GM12891 (cell line): ENCODE measurements at regions not wholly inside any gene's neighbourhood (a gene's known extent, or its start where the extent isn't known, plus 50 kb on each side); places are given as distances from the start of the nearest gene placed in this dataset.

ENCODE experiments used
- DNase-seq: peaks from one replicate; pipeline ENCODE4 v3.0.0; 2011; ENCODE audit warnings: low spot score; ENCODE audit not compliant: insufficient read length
- FAIRE-seq: peaks from 2 replicates; lab custom pipeline; 2011; peaks lifted over from hg19 to GRCh38; lab: Jason Lieb, UNC
- PAX5 ChIP-seq: IDR thresholded peaks from 2 replicates; pipeline ENCODE4 v1.6.1; 2011; ENCODE audit warnings: low read length, moderate library complexity, mild to moderate bottlenecking; ENCODE audit not compliant: insufficient read depth, severe bottlenecking
- POLR2A ChIP-seq: IDR thresholded peaks from 2 replicates; pipeline ENCODE4 v1.6.1; 2011; ENCODE audit warnings: low read depth, low read length, control low read depth
- POLR2AphosphoS5 ChIP-seq: IDR thresholded peaks from 2 replicates; pipeline ENCODE4 v1.6.1; 2011; ENCODE audit warnings: low read depth, low read length, control low read depth
- POU2F2 ChIP-seq: IDR thresholded peaks from 2 replicates; pipeline ENCODE4 v1.6.1; 2011; ENCODE audit warnings: low read depth, mild to moderate bottlenecking, control low read depth, low read length, moderate library complexity
- SPI1 ChIP-seq: IDR thresholded peaks from 2 replicates; pipeline ENCODE4 v1.6.1; 2011; ENCODE audit warnings: low read depth, low read length, control low read depth
- TAF1 ChIP-seq: IDR thresholded peaks from 2 replicates; pipeline ENCODE4 v1.6.1; 2011; ENCODE audit warnings: low read depth, low read length, control low read depth

GRCh38 chr4:60128888-60129287 lies 1071.2 kb upstream of the ADGRL3 start:
- no peak for DNase-seq
- FAIRE-seq = no peak
- TF ChIP-seq SPI1 = no peak

- FAIRE-seq = no peak
- TF ChIP-seq PAX5 (no peak), POLR2A (no peak), TAF1 (no peak), POLR2AphosphoS5 (no peak), SPI1 (no peak), POU2F2 (no peak)
- no peak for DNase-seq
Measured at GRCh38 chr4:60129740-60130139, 1070.4 kb upstream of the ADGRL3 start.

- FAIRE-seq = no peak
Measured at GRCh38 chr4:60133375-60133774, 1066.8 kb upstream of the ADGRL3 start.

GRCh38 chr4:60134099-60134498 lies 1066.0 kb upstream of the ADGRL3 start:
- DNase-seq (no peak), FAIRE-seq (no peak)
- TF ChIP-seq TAF1 (no peak), POU2F2 (no peak), POLR2A (no peak), PAX5 (no peak), SPI1 (no peak), POLR2AphosphoS5 (no peak)

More at GRCh38 chr4:60133375-60133774, 1066.8 kb upstream of the ADGRL3 start:
- DNase-seq = no peak
- TF ChIP-seq SPI1 = no peak
- no peak for TF ChIP-seq POLR2A
- no peak for TF ChIP-seq POU2F2
- no peak for TF ChIP-seq POLR2AphosphoS5
- no peak for TF ChIP-seq TAF1
- TF ChIP-seq PAX5 = no peak

- DNase-seq = no peak
- FAIRE-seq = no peak
- no peak for TF ChIP-seq PAX5
- TF ChIP-seq POLR2AphosphoS5 = no peak
- TF ChIP-seq POLR2A = no peak
- TF ChIP-seq TAF1 = no peak
- TF ChIP-seq POU2F2 = no peak
- no peak for TF ChIP-seq SPI1
Measured at GRCh38 chr4:60155088-60155487, 1045.0 kb upstream of the ADGRL3 start.

- no peak for TF ChIP-seq POLR2A
- no peak for TF ChIP-seq SPI1
- no peak for TF ChIP-seq POLR2AphosphoS5
- no peak for TF ChIP-seq PAX5
- no peak for TF ChIP-seq POU2F2
- no peak for TF ChIP-seq TAF1
- no peak for DNase-seq
- no peak for FAIRE-seq
Measured at GRCh38 chr4:60173103-60173502, 1027.0 kb upstream of the ADGRL3 start.

GRCh38 chr4:60173718-60174117 lies 1026.4 kb upstream of the ADGRL3 start:
- DNase-seq (no peak), FAIRE-seq (no peak)
- TF ChIP-seq POLR2AphosphoS5 = no peak
- no peak for TF ChIP-seq POU2F2
- no peak for TF ChIP-seq PAX5
- TF ChIP-seq POLR2A = no peak
- TF ChIP-seq SPI1 = no peak
- no peak for TF ChIP-seq TAF1

- TF ChIP-seq PAX5 (no peak), POLR2A (no peak), POLR2AphosphoS5 (no peak), SPI1 (no peak), TAF1 (no peak), POU2F2 (no peak)
- DNase-seq (no peak), FAIRE-seq (no peak)
Measured at GRCh38 chr4:60175241-60175640, 1024.9 kb upstream of the ADGRL3 start.

- FAIRE-seq (no peak), DNase-seq (no peak)
- TF ChIP-seq PAX5 = no peak
- TF ChIP-seq POLR2A = no peak
- TF ChIP-seq POU2F2 = no peak
- no peak for TF ChIP-seq POLR2AphosphoS5
- TF ChIP-seq SPI1 = no peak
- no peak for TF ChIP-seq TAF1
Measured at GRCh38 chr4:60187428-60187827, 1012.7 kb upstream of the ADGRL3 start.

GRCh38 chr4:60189286-60189685 lies 1010.8 kb upstream of the ADGRL3 start:
- FAIRE-seq = no peak
- TF ChIP-seq SPI1 (no peak), TAF1 (no peak), POU2F2 (no peak), POLR2AphosphoS5 (no peak), PAX5 (no peak), POLR2A (no peak)
- no peak for DNase-seq
